Panc1 (cell line): ENCODE measurements at regions not wholly inside any gene's neighbourhood (a gene's known extent, or its start where the extent isn't known, plus 50 kb on each side); places are given as distances from the start of the nearest gene placed in this dataset.

Source experiments
- ATAC-seq: fragments of 200-7000 bp; cut with Tn5 transposase; 2 replicates; pipeline ENCODE4 v1.9.1; 2020; ENCODE audit warnings: mild to moderate bottlenecking, moderate library complexity
- BruUV-seq: library from RNA; stranded (reverse); fragments of 400-500 nt; replicated peaks from 2 replicates; lab custom pipeline; 2021; lab: Mats Ljungman, UMichigan
- CTCF ChIA-PET: fragments of 300-600 bp; sonication (Branson Sonifier 250); formaldehyde crosslinking; loops from one replicate; lab custom pipeline; 2022; ENCODE audit warnings: antibody characterized with exemption; lab: Charles Lee
- POLR2A ChIA-PET: fragments of 300-600 bp; sonication (Branson Sonifier 250); formaldehyde crosslinking; loops from one replicate; lab custom pipeline; 2022; ENCODE audit warnings: antibody characterized with exemption; lab: Charles Lee
- DNase-seq: peaks from one replicate; pipeline ENCODE4 v3.0.0-alpha.2; 2010; ENCODE audit warnings: low read depth, low spot score
- H3K27ac ChIP-seq: 2 replicates; pipeline ENCODE4 v1.5.1; 2011; ENCODE audit warnings: mild to moderate bottlenecking, low read length, inconsistent platforms
- H3K27me3 ChIP-seq: fragments of 200-500 bp; sonication (Bioruptor generic); 2 replicates; pipeline ENCODE4 v1.6.0; 2014; ENCODE audit warnings: low read length, inconsistent platforms; ENCODE audit not compliant: control insufficient read depth, insufficient read depth
- H3K36me3 ChIP-seq: fragments of 200-500 bp; sonication (Bioruptor generic); 2 replicates; pipeline ENCODE4 v1.5.1; 2014; ENCODE audit warnings: inconsistent platforms, mild to moderate bottlenecking, low read length, moderate library complexity; ENCODE audit not compliant: control insufficient read depth, insufficient read depth
- H3K4me1 ChIP-seq: 2 replicates; pipeline ENCODE4 v1.5.1; 2011; ENCODE audit warnings: inconsistent platforms, mild to moderate bottlenecking, low read length, moderate library complexity; ENCODE audit not compliant: control insufficient read depth, insufficient read depth
- H3K4me3 ChIP-seq, 2 experiments: 2 replicates each; pipeline ENCODE4 v1.5.1; 2011 to 2012; ENCODE audit warnings: low read depth in 2 of 2, low read length in 2 of 2, mild to moderate bottlenecking in 2 of 2, inconsistent platforms in 1 of 2, moderate library complexity in 1 of 2
- H3K9me3 ChIP-seq: fragments of 200-500 bp; sonication (Bioruptor generic); 2 replicates; pipeline ENCODE4 v1.5.1; 2014; ENCODE audit warnings: low read depth, mild to moderate bottlenecking, inconsistent platforms, low read length, moderate library complexity; ENCODE audit not compliant: control insufficient read depth, insufficient read depth
- POLR2AphosphoS5 ChIP-seq: IDR thresholded peaks from 2 replicates; pipeline ENCODE4 v1.6.1; 2012; ENCODE audit warnings: mild to moderate bottlenecking, low read depth, low read length, moderate library complexity
- REST ChIP-seq, 2 experiments: IDR thresholded peaks; 2 replicates each; pipeline ENCODE4 v1.6.1; 2011 to 2012; ENCODE audit warnings: low read depth in 2 of 2, control low read depth in 1 of 2, low read length in 1 of 2, mild to moderate bottlenecking in 1 of 2, moderate library complexity in 1 of 2; ENCODE audit not compliant: insufficient read depth in 1 of 2
- SIN3A ChIP-seq: IDR thresholded peaks from 2 replicates; pipeline ENCODE4 v1.6.1; 2012; ENCODE audit warnings: low read depth, mild to moderate bottlenecking, low read length, moderate library complexity, borderline replicate concordance; ENCODE audit not compliant: insufficient read depth
- TCF7L2 ChIP-seq: IDR thresholded peaks from 2 replicates; pipeline ENCODE4 v1.6.1; 2011; ENCODE audit warnings: mild to moderate bottlenecking, low read depth, low read length, inconsistent platforms
- in situ Hi-C: cut with HindIII; loops from 2 replicates; pipeline ENCODE4 v1.10.0; 2016; ENCODE audit warnings: low sequenced_read_pairs, low pct_unique_long_range_greater_than_20kb
- intact Hi-C: fragments of 100-400 bp; cut with micrococcal nuclease; formaldehyde crosslinking; loops from one replicate; pipeline ENCODE4 v1.10.0; 2022; ENCODE audit not compliant: unreplicated experiment
- TF ChIP-seq, protein P1 (sequence below): fragments of 450-650 bp; IDR thresholded peaks from 2 replicates; pipeline ENCODE4 v1.5.1; 2017; ENCODE audit warnings: mild to moderate bottlenecking

DNA sequence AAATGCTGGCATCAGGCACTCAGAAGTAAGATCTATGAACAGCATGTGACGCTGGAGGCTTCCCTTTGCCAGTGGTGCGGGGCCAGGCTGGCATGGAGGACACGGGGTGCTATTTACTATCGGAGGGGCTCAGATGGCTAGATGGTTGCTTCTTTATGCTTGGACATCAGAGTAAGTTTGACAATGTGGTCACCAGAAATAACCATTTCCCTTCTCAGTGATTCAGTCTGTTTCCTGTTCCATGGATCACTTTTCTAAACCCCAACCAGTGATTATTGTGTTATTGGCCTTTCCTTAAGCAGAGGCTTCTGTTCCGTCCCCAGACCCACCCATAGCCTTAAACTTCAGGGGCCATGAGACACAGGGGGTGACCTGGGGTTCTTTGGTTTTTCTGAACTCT, 55.4 kb upstream of the DHX15 start:
- no peak for ATAC-seq
- intact Hi-C loops (no loop called here), in situ Hi-C loops (no loop called here)

GRCh38 chr4:24640366-24640765, 56.0 kb upstream of the DHX15 start:
- no peaks in the 10 kb centered on the region for H3K27me3 ChIP-seq
- intact Hi-C loops = no loop called here
- DNase-seq = no peak
- ChIA-PET POLR2A (no interaction called here), CTCF (no interaction called here)
- no peaks in the 10 kb centered on the region for H3K4me1 ChIP-seq
- no peak for ATAC-seq
- in situ Hi-C loops = no loop called here
- TF ChIP-seq POLR2AphosphoS5 (no peak), TCF7L2 (no peak), SIN3A (no peak)
- BruUV-seq = no TSS peak
- no peaks in the 10 kb centered on the region for H3K9me3 ChIP-seq
- H3K36me3 ChIP-seq = no peaks in the 10 kb centered on the region
- no peak overlapping the region for H3K27ac ChIP-seq
- H3K4me3 ChIP-seq = no peak overlapping the region

More for the DNA sequence above, 55.4 kb upstream of the DHX15 start:
- ChIA-PET CTCF (no interaction called here), POLR2A (no interaction called here)
- no peak for DNase-seq
- TF ChIP-seq REST (IDR thresholded peaks at IDR 0.05; ENCODE audit: insufficient read depth in 1 of 2, low read depth in 2 of 2, low read length in 1 of 2) (no peak), POLR2AphosphoS5 (no peak), TCF7L2 (no peak), SIN3A (no peak)
- TF ChIP-seq, protein P1, sequence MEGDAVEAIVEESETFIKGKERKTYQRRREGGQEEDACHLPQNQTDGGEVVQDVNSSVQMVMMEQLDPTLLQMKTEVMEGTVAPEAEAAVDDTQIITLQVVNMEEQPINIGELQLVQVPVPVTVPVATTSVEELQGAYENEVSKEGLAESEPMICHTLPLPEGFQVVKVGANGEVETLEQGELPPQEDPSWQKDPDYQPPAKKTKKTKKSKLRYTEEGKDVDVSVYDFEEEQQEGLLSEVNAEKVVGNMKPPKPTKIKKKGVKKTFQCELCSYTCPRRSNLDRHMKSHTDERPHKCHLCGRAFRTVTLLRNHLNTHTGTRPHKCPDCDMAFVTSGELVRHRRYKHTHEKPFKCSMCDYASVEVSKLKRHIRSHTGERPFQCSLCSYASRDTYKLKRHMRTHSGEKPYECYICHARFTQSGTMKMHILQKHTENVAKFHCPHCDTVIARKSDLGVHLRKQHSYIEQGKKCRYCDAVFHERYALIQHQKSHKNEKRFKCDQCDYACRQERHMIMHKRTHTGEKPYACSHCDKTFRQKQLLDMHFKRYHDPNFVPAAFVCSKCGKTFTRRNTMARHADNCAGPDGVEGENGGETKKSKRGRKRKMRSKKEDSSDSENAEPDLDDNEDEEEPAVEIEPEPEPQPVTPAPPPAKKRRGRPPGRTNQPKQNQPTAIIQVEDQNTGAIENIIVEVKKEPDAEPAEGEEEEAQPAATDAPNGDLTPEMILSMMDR = no peak
- BruUV-seq = no TSS peak
- no peaks in the 10 kb centered on the region for H3K36me3 ChIP-seq
- H3K4me3 ChIP-seq = no peak overlapping the region
- no peaks in the 10 kb centered on the region for H3K4me1 ChIP-seq
- no peaks in the 10 kb centered on the region for H3K27me3 ChIP-seq
- H3K27ac ChIP-seq = no peak overlapping the region
- H3K9me3 ChIP-seq = no peaks in the 10 kb centered on the region

- DNase-seq (no peak), ATAC-seq (no peak)
- Histone ChIP-seq H3K4me3 (no peak overlapping the region), H3K9me3 (no peaks in the 10 kb centered on the region), H3K4me1 (no peaks in the 10 kb centered on the region), H3K36me3 (no peaks in the 10 kb centered on the region), H3K27ac (no peak overlapping the region), H3K27me3 (no peaks in the 10 kb centered on the region)
- intact Hi-C loops (no loop called here), in situ Hi-C loops (no loop called here)
- no TSS peak for BruUV-seq
- POLR2A ChIA-PET = no interaction called here
- CTCF ChIA-PET = no interaction called here
- TF ChIP-seq TCF7L2 (no peak), REST (IDR thresholded peaks at IDR 0.05; ENCODE audit: insufficient read depth in 1 of 2, low read depth in 2 of 2, low read length in 1 of 2) (no peak)
- TF ChIP-seq, protein P1 = no peak
Observed at GRCh38 chr4:24642981-24643547, 58.7 kb upstream of the DHX15 start.
